CD4-positive, alpha-beta T cell treated with Interleukin-15 for 1 hour (primary cell): ENCODE measurements at regions not wholly inside any gene's neighbourhood (a gene's known extent, or its start where the extent isn't known, plus 50 kb on each side); places are given as distances from the start of the nearest gene placed in this dataset.
"Not testable (repeated sequence)": the region's sequence is repeated elsewhere in the genome, so short reads cannot be mapped to it uniquely, and the experiment has no call there.

ENCODE experiments used
- DNase-seq: peaks from one replicate; pipeline ENCODE4 v3.0.0-alpha.2; 2020

- DNase-seq, result no peak
Measured at GRCh38 chr7:148472406-148472805, 118.2 kb upstream of the C7orf33 start.

DNA sequence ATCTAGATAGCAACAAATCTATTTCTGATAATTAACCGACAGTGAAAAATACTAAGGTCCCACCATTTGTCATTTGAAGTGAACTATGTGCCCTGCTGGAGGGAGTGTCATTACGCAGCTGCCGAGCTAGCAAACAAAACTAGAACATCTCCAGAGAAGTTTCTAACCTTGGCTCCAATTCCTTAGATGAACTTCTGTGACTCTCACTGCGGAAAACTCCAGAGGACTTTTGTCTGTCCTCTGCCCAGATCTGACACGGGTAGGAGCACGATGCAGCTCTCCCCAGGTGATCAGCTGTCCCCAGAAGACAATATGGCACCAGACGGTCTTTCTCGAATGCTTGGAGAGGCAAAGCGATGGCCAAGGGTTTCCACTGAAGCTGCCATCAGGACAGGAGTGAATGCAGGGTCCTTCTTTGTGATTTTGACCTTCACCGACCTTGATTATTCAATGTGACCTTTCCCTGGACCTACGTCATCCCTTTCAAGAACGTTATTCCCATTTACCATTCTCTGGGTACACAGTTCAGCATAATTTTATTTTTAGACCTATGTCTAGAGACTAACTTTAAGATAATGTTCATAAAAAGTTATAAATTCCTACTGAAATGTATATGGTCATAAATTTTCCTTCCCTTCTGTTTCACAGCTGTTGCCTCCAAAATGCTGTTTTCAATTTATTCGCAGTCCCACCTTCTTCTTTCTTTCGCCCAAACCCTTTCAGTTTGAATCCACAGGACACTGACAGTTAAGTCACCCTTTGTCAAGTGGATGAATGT is 116.7 kb upstream of the C7orf33 start:
- DNase-seq, result no peak

DNA sequence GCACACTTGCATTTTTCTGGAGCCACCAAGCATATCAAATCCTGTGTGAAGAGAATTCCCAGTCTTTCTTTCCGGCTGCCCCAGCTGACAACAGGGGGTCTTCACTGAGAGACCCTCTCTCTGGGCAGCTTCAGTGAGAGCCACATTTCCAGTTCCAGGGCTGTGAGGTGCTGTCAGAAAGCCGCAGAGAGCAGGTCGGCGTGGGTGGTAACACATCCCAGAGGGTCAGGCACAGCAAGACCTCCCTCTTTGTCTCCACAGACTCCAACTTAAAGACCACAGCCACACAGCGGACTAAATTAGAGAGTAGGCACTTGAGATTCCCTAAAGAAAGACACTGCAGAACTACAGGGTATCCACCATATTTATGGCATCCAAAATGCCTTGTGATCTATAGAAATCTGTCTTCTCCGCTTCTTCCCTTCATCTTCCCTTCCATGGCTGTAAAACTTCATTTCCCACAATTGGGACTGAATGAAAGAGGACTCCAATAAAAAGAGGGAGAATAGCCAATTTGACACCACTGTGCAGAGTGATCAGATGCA is 116.0 kb upstream of the C7orf33 start:
- no peak for DNase-seq

DNA sequence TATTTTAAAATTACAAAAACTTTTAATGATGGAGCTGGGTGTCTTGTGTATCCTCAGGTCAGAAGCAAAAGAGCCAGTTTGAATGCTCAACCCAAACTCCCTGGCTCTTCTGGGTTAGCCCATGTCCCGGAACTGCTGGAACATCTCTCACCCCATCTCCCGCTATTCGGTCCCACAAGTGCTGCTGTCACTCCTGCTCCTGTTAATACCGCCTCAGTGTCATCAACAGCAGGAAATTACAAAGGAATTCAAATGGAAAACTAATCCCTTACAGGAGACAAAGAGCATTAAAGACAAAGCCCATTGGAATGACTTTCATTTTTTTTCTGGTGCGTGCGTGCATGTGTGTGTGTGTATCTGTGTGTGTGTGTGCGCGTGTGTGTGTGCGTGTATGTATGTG is 112.0 kb upstream of the C7orf33 start:
- no peak for DNase-seq

DNA sequence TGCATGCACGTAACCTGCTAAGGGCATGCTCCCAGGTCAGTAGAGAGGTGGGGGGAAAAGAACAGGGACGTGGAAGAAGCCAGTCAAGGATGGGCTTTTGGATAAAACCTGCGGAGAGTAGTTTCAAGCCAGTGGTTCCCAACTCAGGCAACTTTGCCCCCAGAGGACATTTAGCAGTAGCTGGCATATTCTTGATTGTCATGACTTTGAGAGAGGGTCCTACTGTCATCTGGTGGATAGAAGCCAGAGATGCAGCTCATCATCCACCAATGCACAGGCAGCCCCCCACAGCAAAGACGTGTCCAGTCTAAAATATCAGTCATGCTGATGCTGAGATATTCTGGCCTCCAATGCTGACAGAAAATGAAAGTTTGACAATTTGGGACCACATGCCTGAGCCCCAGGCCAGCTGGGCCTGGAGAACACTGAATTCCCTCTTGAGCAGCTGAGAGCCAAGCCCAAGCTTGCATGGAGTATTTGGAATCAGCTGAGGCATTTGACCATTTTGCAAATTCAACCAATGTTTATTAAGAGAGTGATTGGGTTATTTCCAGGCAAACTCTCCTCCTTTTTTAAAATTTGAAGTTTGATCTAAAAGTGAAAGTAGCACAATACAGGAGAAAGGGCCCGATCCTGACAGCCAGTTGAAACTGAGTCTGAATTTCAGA is 110.0 kb upstream of the C7orf33 start:
- no peak for DNase-seq

GRCh38 chr7:148481147-148481526 is 109.4 kb upstream of the C7orf33 start:
- no peak for DNase-seq

DNA sequence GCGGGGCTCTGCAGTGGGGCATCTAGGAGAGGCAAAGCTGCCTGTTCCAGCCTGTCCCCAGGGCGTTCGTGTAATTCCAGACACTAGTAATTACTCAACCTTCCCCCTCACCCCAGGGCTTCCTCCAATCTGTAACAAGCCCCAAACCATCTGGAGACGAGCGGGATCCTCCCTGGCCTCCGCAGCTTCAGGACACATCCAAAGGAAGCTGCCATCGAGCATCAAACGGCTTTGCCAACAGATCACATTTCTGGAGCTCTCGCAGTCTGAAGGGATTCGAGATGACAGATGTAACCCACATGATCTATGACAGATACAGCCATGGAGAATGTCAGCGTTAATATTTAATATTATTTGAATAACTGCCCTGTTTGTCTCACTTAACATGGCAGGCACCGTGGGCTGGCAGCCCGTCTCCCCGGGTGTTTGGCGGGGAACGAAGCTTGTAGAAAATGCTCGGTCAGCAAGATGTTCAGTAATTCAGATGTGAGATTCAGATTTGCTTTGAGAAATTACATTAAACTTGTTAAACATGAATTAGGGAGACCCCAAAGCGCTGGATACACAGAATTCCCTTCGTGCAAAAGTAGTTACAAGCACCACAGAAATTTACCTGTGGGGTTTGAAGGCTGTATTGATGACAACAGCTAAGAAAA is 108.5 kb upstream of the C7orf33 start:
- no peak for DNase-seq

- DNase-seq, result no peak
Measured at GRCh38 chr7:148483515-148484308, 106.9 kb upstream of the C7orf33 start.

- DNase-seq, result no peak
Measured at GRCh38 chr7:148484486-148484885, 106.1 kb upstream of the C7orf33 start.

DNA sequence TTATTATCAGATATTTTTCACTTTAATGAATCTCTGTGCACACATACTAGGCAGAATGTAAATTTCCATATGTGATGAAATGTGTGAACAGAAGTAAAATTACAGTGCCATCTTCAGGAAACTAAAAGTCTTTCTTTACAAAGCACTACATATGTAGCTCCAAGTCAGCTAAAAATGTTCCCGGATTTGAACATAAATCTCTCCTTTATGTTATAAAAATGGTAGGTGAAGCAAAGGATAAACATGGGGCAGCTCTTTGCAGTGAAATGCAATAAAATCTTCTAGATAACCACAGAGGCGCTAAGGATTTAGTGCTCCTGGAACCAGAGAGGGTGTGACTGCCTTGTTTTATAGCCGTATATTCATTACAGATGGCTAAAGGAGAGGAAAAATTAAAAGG is 104.9 kb upstream of the C7orf33 start:
- no peak for DNase-seq

- DNase-seq, result no peak
Measured at GRCh38 chr7:148486937-148487336, 103.6 kb upstream of the C7orf33 start.

DNA sequence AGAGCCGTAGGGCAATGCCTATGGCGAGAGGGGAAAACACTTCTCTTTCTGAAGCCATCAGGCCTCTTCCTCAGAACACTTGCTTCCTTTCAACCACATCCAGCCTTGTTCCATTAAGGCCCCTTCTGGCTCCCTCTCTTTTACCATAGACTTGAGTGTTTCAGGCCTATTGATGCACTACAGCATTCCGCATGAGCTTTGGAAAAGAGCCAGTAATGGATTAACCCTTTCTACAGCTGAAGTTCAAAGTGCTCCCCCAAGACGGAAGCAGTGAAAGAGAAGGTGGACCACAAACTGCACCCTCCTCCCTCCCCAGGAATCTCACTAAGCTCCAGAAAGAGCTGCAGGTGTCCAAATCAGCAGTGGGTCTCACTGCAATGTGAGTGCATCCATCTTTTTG is 102.7 kb upstream of the C7orf33 start:
- no peak for DNase-seq

GRCh38 chr7:148489678-148490077 is 100.9 kb upstream of the C7orf33 start:
- DNase-seq, result no peak

- no peak for DNase-seq
Measured at GRCh38 chr7:148492157-148492860, 98.3 kb upstream of the C7orf33 start.

GRCh38 chr7:148495605-148496004 is 95.0 kb upstream of the C7orf33 start:
- DNase-seq, result no peak

GRCh38 chr7:148500978-148501377 is 89.6 kb upstream of the C7orf33 start:
- DNase-seq, result no peak

DNA sequence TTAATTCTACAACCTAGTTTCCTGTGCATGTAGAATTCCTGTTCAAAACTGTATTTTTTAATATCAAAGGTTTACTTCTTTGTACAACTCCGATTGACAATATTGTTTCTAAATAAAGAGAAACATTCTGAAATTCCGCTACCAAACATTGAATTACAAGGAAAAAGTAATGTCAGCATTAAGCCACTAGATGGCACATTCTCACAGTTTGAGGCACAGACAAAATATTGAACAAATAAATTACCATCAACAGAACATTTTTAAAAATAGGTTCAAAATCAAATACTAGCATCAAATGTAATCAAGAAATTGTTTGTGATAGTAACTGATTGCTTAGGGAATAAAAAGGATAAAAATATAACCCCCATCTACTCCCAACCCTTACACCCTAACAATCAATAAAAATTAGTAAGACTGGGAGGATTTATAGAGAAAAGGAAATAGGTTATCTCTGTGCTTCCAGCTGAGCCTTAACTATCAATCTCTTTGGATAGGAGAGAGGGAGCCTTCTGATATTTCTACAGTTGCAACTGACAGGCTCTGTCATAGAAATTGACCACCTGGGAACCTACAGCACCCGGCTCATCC is 86.6 kb upstream of the C7orf33 start:
- DNase-seq, result no peak

- DNase-seq, result no peak
Measured at GRCh38 chr7:148505645-148506375, 84.8 kb upstream of the C7orf33 start.

DNA sequence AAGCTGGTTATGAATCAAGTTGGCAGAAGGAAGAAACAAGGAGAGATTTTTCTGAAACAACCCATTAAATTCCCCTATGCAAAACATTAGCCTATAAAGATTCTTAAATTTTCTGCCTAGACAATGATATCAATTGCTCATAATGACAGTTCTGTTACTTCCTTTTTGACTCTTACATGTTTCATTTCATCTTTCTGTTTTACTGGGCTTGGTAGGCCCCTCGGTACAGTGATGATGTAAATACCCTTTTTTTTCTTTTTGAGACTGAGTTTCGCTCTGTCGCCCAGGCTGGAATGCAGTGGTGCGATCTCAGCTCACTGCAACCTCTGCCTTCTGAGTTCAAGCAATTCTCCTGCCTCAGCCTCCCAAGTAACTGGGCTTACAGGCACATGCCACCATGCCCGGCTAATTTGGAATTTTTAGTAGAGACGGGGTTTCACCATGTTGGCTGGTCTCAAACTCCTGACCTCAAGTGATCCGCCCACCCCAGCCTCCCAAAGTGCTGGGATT is 83.4 kb upstream of the C7orf33 start:
- not testable (repeated sequence) for DNase-seq

DNA sequence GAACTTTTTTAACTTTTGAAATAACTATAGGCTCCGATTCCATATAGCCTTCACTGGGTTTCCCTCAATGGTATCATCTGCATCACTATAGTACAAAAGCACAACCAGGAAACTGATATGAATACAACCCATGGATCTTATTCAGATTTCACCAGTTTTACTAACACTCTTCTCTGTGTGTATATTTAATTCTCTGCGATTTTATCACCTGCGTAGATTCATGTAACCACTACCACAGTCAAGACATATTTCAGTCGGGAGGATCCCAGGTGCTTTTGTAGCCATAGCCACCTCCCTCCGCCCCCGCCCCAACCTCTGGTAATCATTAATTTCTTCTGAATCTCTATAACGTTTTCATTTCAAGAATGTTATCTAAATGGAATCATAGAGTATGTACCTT is 82.8 kb upstream of the C7orf33 start:
- DNase-seq, result no peak

DNA sequence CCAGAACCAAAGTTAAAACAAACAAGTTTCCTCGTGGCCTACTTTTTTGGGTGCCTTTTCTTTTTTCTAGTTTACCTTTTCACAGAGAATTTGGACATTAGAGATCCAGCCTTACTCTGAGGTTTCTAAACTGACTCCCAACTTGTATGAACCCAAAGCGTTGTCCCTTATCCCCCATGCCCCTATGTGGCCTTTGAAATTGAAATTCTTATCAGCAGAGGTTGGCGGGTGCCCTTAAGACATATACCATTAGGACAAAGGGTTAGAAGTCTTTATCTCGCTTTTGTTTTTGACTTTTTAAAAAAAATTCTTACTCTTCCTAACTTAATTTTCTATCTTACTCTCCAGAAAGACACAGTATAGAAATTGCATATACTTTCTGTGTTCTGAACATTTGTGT is 76.3 kb upstream of the C7orf33 start:
- no peak for DNase-seq
